ENCODE measurements at regions not wholly inside any gene's neighbourhood (a gene's known extent, or its start where the extent isn't known, plus 50 kb on each side); places are given as distances from the start of the nearest gene placed in this dataset.
"Not testable (repeated sequence)": the region's sequence is repeated elsewhere in the genome, so short reads cannot be mapped to it uniquely, and the experiment has no call there.

GRCh38 chr10:130961506-130962239 is 349.8 kb downstream of the TCERG1L start:
- no peak for DNase-seq

GRCh38 chr10:130962240-130963051 is 349.1 kb downstream of the TCERG1L start:
- DNase-seq: no peak

- DNase-seq: no peak
Observed at GRCh38 chr10:130963052-130963393, 348.5 kb downstream of the TCERG1L start.

- DNase-seq: no peak
Observed at GRCh38 chr10:130963786-130964522, 347.6 kb downstream of the TCERG1L start.

- DNase-seq: no peak
Observed at GRCh38 chr10:130964771-130965170, 346.8 kb downstream of the TCERG1L start.

- DNase-seq: no peak
Observed at GRCh38 chr10:130967161-130967560, 344.4 kb downstream of the TCERG1L start.

- DNase-seq: no peak
Observed at GRCh38 chr10:130967784-130968183, 343.7 kb downstream of the TCERG1L start.

GRCh38 chr10:130968511-130968910 is 343.0 kb downstream of the TCERG1L start:
- no peak for DNase-seq

- DNase-seq: no peak
Observed at GRCh38 chr10:130968964-130969363, 342.6 kb downstream of the TCERG1L start.

GRCh38 chr10:130969700-130970099 is 341.8 kb downstream of the TCERG1L start:
- DNase-seq: no peak

- no peak for DNase-seq
Observed at GRCh38 chr10:130970341-130971122, 341.0 kb downstream of the TCERG1L start.

GRCh38 chr10:130971123-130971435 is 340.4 kb downstream of the TCERG1L start:
- no peak for DNase-seq

- no peak for DNase-seq
Observed at GRCh38 chr10:130973127-130973839, 338.2 kb downstream of the TCERG1L start.

GRCh38 chr10:130974166-130974565 is 337.4 kb downstream of the TCERG1L start:
- no peak for DNase-seq

- not testable (repeated sequence) for DNase-seq
Observed at GRCh38 chr10:130975351-130975750, 336.2 kb downstream of the TCERG1L start.

GRCh38 chr10:130982802-130983201 is 328.7 kb downstream of the TCERG1L start:
- no peak for DNase-seq

- no peak for DNase-seq
Observed at GRCh38 chr10:130983749-130984148, 327.8 kb downstream of the TCERG1L start.

GRCh38 chr10:130984686-130985085 is 326.8 kb downstream of the TCERG1L start:
- DNase-seq: no peak

GRCh38 chr10:130985158-130985753 is 326.3 kb downstream of the TCERG1L start:
- no peak for DNase-seq

- no peak for DNase-seq
Observed at GRCh38 chr10:130986846-130987245, 324.7 kb downstream of the TCERG1L start.

- no peak for DNase-seq
Observed at GRCh38 chr10:130987401-130987800, 324.1 kb downstream of the TCERG1L start.

GRCh38 chr10:130989670-130990232 is 321.8 kb downstream of the TCERG1L start:
- no peak for DNase-seq
